AG20443 (cell line): ENCODE measurements at regions not wholly inside any gene's neighbourhood (a gene's known extent, or its start where the extent isn't known, plus 50 kb on each side); places are given as distances from the start of the nearest gene placed in this dataset.

Experiments
- DNase-seq: peaks from one replicate; pipeline ENCODE4 v3.0.0; 2012; ENCODE audit warnings: low spot score, mixed read lengths

DNA sequence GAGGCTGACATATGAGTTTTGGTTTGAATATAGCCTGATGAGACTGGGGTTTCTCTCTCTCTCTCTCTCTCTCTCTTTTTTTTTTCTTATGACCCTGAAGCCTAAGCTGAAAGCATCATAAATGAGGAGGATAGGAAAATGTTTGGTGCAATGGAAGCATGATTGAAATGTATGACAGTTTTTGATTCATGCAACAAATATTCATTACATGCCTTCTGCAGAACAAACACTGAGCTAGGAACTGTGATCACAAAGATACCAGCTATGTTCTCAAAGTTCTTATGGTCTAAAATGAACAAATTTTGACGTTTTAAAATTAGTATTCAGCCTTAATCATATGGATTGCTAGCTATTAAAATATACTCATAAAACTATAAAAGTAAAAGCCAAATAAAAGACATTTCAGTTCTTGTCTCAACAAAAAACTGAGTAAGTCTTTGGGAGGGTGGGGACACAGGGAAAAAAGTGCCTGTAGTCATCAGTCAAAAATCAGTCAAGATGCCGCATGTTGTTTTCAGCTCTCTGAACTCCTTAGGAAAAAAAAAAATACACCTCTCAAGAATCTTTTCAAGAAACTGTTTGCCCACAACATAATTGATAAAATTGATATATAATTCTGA is 57.2 kb downstream of the NKX6-1 start:
- DNase-seq = no peak

DNA sequence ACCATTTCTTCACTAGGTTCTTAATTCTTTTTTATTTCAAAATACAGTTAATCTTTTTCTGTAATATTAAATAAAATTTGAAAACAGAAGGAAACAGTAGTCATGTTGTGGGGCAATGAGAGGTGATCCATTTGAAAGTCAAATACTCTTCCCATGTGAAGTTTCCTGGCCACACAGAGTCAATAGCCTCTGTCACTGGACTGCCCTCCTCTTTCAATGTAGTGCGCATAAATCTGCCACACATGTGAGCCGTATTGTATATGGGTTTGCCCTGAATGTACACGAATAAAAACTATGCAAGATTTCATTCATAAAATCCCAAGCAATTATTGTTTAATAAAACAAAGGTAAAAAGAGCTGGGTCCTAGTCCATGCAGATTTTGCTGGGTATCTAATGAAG is 59.1 kb downstream of the NKX6-1 start:
- DNase-seq = no peak

GRCh38 chr4:84436812-84437211 is 62.3 kb downstream of the NKX6-1 start:
- no peak for DNase-seq

GRCh38 chr4:84434344-84434743 is 64.7 kb downstream of the NKX6-1 start:
- no peak for DNase-seq

DNA sequence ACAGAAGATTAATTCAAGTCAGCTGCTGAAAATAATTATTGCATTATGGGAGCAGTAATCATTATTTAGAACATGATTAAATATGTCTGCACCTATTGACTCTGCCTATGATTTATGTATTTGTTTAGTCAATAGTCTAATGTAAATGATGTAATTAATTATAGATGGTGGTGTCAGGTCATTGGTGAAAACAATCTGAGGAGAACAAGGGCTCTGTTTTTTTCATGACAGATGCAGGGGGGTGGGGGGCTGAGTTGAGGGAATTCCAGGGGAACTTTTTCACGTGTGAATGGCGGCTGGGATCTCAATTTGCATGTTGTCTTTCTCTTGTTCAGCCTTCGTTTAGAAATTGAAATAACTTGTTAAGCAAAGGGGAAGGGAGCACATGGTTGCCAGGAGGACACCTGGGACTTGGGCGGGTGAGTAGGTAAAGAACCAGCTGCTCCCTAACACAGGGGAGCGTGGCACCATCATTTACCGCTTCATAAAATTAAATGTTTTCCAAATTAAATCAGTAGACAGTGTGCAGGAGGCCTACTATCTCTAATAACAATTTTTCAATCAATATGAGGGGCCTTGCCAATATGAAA is 65.4 kb downstream of the NKX6-1 start:
- DNase-seq = no peak

- DNase-seq = no peak
Measured at GRCh38 chr4:84432713-84433112, 66.4 kb downstream of the NKX6-1 start.

DNA sequence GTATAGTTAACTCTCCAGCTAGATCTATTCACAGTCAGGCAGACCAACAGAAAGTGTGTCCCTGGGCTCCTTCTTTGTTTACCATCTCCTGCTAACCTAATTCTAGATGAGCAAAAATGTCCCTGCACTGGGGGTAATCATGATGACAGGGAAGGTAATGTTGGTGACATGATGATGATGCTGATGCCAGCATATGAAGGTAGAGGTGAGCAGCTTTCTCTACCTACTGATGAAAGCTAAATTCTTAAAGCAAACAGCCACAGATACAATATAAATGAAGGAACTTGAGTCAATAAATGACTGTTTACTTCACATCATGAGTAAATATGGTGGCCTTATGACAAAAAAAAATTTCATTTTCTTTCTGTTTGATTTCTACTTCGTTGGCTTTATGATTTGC is 78.5 kb downstream of the NKX6-1 start:
- no peak for DNase-seq

- DNase-seq = no peak
Measured at GRCh38 chr4:84419201-84419600, 79.9 kb downstream of the NKX6-1 start.

- DNase-seq = no peak
Measured at GRCh38 chr4:84417997-84418709, 80.9 kb downstream of the NKX6-1 start.

GRCh38 chr4:84413976-84414375 is 85.1 kb downstream of the NKX6-1 start:
- DNase-seq = no peak

DNA sequence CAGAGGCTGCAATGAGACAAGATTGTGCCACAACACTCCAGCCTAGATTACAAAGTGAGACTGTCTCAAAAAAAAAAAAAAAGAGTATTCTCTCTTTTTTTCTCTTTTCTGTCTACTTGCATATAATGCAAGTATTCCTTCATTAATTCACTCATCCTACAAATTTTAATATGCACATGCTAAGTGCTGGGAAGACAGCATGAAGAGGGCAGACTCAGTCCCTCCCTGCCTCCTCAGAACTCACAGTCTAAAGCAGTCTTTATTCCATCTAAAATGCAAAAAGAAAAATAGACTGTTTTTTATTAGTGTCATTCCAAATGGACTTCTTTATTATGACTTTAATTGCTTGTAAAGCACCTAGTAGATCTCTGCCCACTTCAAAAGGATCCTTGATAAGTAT is 85.6 kb downstream of the NKX6-1 start:
- DNase-seq = no peak

DNA sequence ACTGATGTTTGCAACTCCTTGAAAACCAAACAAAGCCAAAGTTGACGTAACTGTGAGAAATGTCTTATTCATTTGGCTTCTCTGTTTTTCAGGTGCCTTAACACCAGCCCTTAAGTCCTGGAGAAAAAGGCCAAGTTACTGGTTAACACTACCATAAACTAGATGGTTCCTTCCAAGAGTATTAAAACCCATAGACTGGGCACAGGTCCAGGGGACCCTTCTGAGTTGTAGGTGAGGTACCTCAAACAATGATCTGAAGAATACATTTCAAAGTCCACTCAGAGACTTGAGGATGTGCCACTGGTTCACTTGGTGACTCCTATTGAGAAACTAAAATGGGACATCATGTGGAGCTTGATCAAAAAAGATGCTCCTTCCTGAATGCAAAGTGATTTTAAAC is 87.0 kb downstream of the NKX6-1 start:
- no peak for DNase-seq

DNA sequence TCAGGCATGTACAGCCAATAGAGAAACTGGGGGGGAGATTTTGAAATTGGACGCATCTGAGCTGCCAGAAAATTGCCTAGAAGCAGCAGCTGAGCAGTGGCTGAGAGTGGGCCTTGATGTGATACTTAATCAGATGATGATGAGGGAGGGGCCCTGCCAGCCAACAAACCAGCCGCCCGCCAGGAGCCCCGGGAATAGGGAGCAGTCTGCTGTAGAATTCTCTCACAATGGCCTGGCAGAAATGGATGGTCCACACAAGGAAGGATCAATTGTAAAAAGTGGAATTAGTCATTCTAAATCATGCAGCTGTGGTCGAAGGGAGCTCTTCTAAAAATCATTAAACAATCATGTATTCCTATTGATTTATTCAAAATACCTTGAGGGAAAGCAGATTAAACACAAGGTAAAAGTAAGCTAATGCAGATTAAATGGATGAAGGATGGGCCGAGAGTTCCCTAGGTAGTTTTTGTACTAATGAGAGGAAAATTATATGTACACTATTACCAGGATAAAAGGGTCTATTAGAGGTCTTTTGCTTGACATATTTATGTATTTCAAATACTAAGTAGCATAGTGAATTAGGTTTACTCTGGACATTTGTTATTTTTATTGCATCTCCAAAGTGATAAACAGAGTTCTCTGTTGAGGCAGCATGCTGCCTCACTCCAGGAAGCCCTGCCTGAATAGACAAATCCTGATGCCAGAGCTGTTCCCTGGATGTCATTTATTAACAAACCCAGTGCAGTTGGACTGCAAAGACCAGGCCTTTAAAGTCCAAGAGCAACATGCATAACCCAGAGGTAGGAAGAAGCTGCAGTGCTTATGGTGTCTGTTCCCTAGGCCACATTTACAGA is 91.3 kb downstream of the NKX6-1 start:
- DNase-seq = no peak

DNA sequence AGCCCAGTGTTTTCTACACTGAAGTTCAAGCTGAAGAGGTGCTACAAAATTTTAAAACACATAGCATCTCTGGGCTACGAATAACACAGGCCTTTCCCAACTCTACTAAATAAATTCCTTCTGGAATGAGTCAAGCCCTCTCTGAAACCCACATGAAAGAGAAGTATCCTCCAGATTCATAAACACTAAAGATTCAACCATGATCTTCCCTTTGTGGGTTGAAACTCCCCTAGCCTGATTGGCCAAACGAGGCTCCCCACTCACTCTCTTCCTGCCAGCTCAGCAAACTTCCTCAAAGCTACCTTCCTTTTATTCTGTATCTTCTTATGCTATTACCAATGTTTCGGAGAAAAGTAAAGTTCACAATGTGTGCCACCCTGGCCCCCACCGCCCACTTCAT is 95.4 kb downstream of the NKX6-1 start:
- DNase-seq = no peak

GRCh38 chr4:84401701-84402306 is 97.3 kb downstream of the NKX6-1 start:
- no peak for DNase-seq

DNA sequence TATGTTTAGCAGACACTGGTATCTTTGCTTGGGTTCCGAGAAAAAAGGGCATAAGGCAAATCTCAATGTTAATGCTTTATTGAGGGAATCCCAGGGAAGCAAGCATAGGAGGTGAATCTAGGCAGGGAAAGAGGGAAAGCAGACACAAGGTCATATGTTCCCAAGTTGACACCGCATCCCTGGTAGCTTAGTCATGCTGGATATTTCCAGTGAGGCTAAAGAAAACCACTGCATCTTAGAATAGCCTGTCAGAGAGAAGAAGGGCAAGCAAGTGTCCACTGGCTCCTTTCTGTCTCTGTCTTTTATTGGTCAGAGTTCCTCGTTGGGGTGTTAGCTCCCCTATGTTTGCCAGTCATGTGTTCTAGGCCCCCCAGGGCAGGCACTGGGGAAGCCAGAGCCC is 104.7 kb downstream of the NKX6-1 start:
- no peak for DNase-seq

DNA sequence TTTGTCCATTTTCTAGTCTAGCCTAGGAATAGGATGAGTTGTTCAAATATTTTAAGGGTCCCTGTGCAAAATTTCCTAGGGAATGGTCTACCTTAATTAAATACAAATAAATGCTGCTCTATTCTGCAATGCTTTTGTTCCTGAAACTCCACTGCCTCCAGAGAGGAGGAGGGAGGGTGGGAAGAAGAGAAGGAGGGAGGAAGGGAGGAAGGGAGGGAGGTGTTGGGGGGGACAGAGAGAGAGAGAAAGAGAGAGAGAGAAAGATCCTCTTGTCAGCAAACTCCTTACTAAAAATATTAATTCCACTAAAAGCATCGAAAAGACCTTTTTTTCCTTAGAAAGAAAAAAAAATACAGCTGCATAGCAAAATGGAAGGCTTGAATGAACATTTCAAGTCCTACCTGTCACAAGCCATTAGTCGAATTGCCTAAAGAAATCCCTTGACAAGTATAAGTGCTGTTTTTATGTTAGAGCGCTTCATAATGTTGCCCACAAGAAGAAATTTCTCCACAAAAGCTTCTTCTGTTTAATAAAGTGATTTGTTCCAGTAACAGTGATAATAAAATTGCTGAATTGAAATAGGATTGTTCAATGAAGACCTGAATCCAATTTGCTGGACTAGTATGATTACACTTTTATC is 106.0 kb downstream of the NKX6-1 start:
- DNase-seq = no peak

- peak; percentile 24 for DNase-seq
Measured at GRCh38 chr4:84389406-84389805, 109.7 kb downstream of the NKX6-1 start.

DNA sequence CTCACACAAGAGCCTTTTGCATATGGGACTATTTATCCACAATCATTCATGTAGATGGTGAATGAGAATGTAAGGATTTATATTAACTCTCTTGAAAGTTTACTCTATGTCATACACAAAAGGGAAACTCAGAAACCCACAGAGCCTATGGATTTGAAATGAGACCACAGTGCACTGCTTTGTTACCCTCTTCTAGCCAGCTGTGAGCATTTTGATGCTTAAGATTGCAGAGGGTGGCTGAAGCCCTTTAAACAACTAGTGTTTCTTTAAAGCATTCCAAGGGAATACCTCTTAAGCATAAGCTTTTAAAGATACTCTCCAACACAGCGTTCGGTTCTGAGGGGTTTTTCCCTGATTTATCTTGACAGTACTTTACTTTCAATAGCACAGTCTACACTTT is 113.9 kb downstream of the NKX6-1 start:
- no peak for DNase-seq

DNA sequence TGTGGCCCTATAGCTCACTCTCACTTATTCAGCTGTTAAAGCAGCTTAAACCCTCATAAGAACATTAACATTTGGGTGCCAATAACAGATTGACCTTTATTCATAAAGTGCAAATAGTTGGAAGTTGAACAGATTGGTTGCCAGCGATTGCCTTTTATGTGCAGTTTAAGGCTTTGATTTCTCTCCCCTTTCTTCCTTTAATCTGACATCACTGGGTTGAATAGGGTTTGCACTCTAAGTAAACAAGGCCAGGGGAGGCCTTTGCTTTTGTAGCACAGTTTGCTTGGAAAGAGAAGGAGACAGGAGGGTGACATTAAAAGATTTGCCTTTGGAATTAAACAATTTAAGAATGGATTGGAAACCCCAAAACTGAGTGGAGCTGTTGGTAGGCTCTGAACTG is 114.3 kb downstream of the NKX6-1 start:
- no peak for DNase-seq

DNA sequence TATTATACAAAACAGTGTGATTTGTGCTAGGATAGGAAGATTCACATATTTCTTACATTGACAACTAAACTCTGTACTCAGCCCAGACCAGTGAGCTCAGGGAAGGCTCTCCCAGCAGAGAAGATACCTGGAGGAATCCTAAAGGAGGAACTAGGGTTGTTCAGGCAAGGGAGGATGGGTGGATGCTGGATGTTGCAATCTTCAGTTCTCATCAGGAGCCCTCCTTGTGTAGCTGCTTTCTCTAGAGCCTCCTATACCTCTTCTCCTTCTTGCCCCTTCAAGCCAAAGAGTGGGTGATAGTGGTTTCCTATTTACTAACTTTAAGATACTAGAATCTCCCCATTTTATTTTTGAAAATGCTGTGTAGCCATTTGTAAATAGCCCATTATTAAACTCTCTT is 117.3 kb downstream of the NKX6-1 start:
- no peak for DNase-seq
